Astrocyte (in vitro differentiated cells and primary cell): ENCODE measurements at regions not wholly inside any gene's neighbourhood (a gene's known extent, or its start where the extent isn't known, plus 50 kb on each side); places are given as distances from the start of the nearest gene placed in this dataset.

Experiments
- CTCF ChIP-seq: IDR thresholded peaks from 2 replicates; pipeline ENCODE4 v1.5.1; 2011; ENCODE audit warnings: low read depth, mild to moderate bottlenecking, inconsistent platforms, low read length, moderate library complexity; ENCODE audit not compliant: insufficient read depth
- EZH2 ChIP-seq: IDR thresholded peaks from 2 replicates; pipeline ENCODE4 v1.6.1; 2012; ENCODE audit warnings: mild to moderate bottlenecking, low read length, inconsistent platforms; ENCODE audit not compliant: insufficient read depth

GRCh38 chr3:55364421-55364820 lies 122.7 kb downstream of the WNT5A start:
- TF ChIP-seq EZH2 = no peak
- no peak for TF ChIP-seq CTCF
